ENCODE measurements at regions not wholly inside any gene's neighbourhood (a gene's known extent, or its start where the extent isn't known, plus 50 kb on each side); places are given as distances from the start of the nearest gene placed in this dataset.

- Histone ChIP-seq H3K27ac (ENCODE audit: control insufficient read depth, insufficient read depth) (no peak overlapping the region), H3K36me3 (ENCODE audit: control insufficient read depth in 2 of 2, insufficient read depth in 2 of 2, low read length in 1 of 2) (no peaks in the 10 kb centered on the region), H3K27me3 (replicated peaks in 1 of 2; ENCODE audit: control insufficient read depth in 2 of 2, insufficient read depth in 2 of 2, low read length in 1 of 2) (no peaks in the 10 kb centered on the region), H3K9ac (ENCODE audit: control insufficient read depth, insufficient read depth, low read length) (no peak overlapping the region), H3K4me3 (no peak overlapping the region), H3K4me2 (ENCODE audit: control insufficient read depth, insufficient read depth) (no peak overlapping the region), H3K79me2 (ENCODE audit: control insufficient read depth, insufficient read depth, low read length) (no peaks in the 10 kb centered on the region), H4K20me1 (ENCODE audit: control insufficient read depth, insufficient read depth) (no peaks in the 10 kb centered on the region), H3K4me1 (ENCODE audit: control insufficient read depth, insufficient read depth, low read length) (no peaks in the 10 kb centered on the region), H2AFZ (ENCODE audit: control insufficient read depth, low read depth, low read length) (no peak overlapping the region), H3K9me3 (replicated peaks; ENCODE audit: control insufficient read depth, insufficient read depth, low read length) (no peaks in the 10 kb centered on the region)
- TF ChIP-seq SMARCA5 (IDR thresholded peaks at IDR 0.05): no peak
- TF ChIP-seq ZNF384 (IDR thresholded peaks at IDR 0.05; ENCODE audit: borderline replicate concordance, low read depth, low read length): no peak
- TF ChIP-seq, protein P1, sequence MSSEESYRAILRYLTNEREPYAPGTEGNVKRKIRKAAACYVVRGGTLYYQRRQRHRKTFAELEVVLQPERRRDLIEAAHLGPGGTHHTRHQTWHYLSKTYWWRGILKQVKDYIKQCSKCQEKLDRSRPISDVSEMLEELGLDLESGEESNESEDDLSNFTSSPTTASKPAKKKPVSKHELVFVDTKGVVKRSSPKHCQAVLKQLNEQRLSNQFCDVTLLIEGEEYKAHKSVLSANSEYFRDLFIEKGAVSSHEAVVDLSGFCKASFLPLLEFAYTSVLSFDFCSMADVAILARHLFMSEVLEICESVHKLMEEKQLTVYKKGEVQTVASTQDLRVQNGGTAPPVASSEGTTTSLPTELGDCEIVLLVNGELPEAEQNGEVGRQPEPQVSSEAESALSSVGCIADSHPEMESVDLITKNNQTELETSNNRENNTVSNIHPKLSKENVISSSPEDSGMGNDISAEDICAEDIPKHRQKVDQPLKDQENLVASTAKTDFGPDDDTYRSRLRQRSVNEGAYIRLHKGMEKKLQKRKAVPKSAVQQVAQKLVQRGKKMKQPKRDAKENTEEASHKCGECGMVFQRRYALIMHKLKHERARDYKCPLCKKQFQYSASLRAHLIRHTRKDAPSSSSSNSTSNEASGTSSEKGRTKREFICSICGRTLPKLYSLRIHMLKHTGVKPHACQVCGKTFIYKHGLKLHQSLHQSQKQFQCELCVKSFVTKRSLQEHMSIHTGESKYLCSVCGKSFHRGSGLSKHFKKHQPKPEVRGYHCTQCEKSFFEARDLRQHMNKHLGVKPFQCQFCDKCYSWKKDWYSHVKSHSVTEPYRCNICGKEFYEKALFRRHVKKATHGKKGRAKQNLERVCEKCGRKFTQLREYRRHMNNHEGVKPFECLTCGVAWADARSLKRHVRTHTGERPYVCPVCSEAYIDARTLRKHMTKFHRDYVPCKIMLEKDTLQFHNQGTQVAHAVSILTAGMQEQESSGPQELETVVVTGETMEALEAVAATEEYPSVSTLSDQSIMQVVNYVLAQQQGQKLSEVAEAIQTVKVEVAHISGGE (CRISPR knock-in tag; IDR thresholded peaks at IDR 0.05): no peak
- no peak for TF ChIP-seq TCF7 (IDR thresholded peaks at IDR 0.05; ENCODE audit: borderline replicate concordance)
- TF ChIP-seq KAT2A (conservative IDR thresholded peaks at IDR 0.05; ENCODE audit: control insufficient read depth, low read depth, low read length): no peak
- TF ChIP-seq HSF1 (IDR thresholded peaks at IDR 0.05; ENCODE audit: low read depth, low read length): no peak
- 45% methylated on average over 5 of the region's 5 CpGs for WGBS (ENCODE audit: insufficient coverage, insufficient replicate concordance, low lambda C conversion rate, missing lambda C conversion rate)
- FAIRE-seq (no peak), ATAC-seq (no peak), DNase-seq (ENCODE audit: low read depth, low spot score) (no peak)
- ChIA-PET POLR2A (no interaction called here), CTCF (interaction anchor here (0.9 to 1.5 kb wide), 2 partner anchors 8 to 492 kb away, joined by 3 read pairs; no protein-coding TSS in a partner anchor), SMC1A (ENCODE audit: uncharacterized antibody, unreplicated experiment) (no interaction called here), RAD21 (ENCODE audit: unreplicated experiment) (no interaction called here)
- no TSS peak for BruUV-seq (replicated peaks)
- in situ Hi-C loops (cut with MboI) (no loop called here), intact Hi-C loops (cut with micrococcal nuclease; ENCODE audit: unreplicated experiment) (no loop called here)
Observed at GRCh38 chr2:16818203-16818556, 152.5 kb upstream of the CYRIA start.
